ENCODE measurements at regions not wholly inside any gene's neighbourhood (a gene's known extent, or its start where the extent isn't known, plus 50 kb on each side); places are given as distances from the start of the nearest gene placed in this dataset.

GRCh38 chr12:19003987-19004619 is 125.4 kb upstream of the PLEKHA5 start:
- no peak overlapping the region for H2BK15ac ChIP-seq (ENCODE audit: low read depth, low read length)
- H3K79me1 ChIP-seq (ENCODE audit: low read depth in 1 of 2, low read length in 2 of 2), result no peaks in the 10 kb centered on the region
- no peak overlapping the region for H2BK120ac ChIP-seq (ENCODE audit: low read depth, low read length)
- H3K4me1 ChIP-seq (ENCODE audit: control insufficient read depth, insufficient read depth, low read length), result no peaks in the 10 kb centered on the region
- no peak overlapping the region for H2AFZ ChIP-seq (replicated peaks; ENCODE audit: low read length, poor library complexity)
- H4K91ac ChIP-seq (ENCODE audit: insufficient read depth, low read depth, low read length), result no peak overlapping the region
- no peaks in the 10 kb centered on the region for H3K9me1 ChIP-seq (ENCODE audit: insufficient read depth, low read length)
- H3K14ac ChIP-seq (replicated peaks; ENCODE audit: low read depth, low read length), result no peak overlapping the region
- no peak overlapping the region for H3K4me3 ChIP-seq (ENCODE audit: insufficient read depth, low read depth, low read length)
- H3K56ac ChIP-seq (ENCODE audit: extremely low read depth, insufficient read depth, low read length), result no peak overlapping the region
- H4K20me1 ChIP-seq (ENCODE audit: insufficient read depth, low read length), result no peaks in the 10 kb centered on the region
- H2AK9ac ChIP-seq (replicated peaks; ENCODE audit: low read depth, low read length, poor library complexity), result no peak overlapping the region
- 60% methylated on average over 1 of the region's 4 CpGs; no CpG with 5 or more reads in 1 of the 2 experiments for WGBS, 2 experiments (ENCODE audit: extremely low coverage in 2 of 2, insufficient read length in 1 of 2)
- in situ Hi-C loops (cut with MboI; ENCODE audit: low sequenced_read_pairs) (no loop called here), intact Hi-C loops (cut with micrococcal nuclease) (no loop called here), dilution Hi-C loops (cut with HindIII; ENCODE audit: low sequenced_read_pairs, unreplicated experiment) (no loop called here)
- H3K27ac ChIP-seq (ENCODE audit: insufficient read depth, low read length), result no peak overlapping the region
- no peak overlapping the region for H2BK5ac ChIP-seq (ENCODE audit: low read depth, low read length, poor library complexity, severe bottlenecking)
- no peak overlapping the region for H3K18ac ChIP-seq (ENCODE audit: low read depth, low read length)
- H4K5ac ChIP-seq (ENCODE audit: low read depth, low read length), result no peak overlapping the region
- H3K9me3 ChIP-seq (ENCODE audit: control insufficient read depth, insufficient read depth, low read length), result no peaks in the 10 kb centered on the region
- TF ChIP-seq NFE2L2 (IDR thresholded peaks at IDR 0.05; ENCODE audit: low read depth, low read length) (no peak), CTCF (conservative IDR thresholded peaks at IDR 0.05; ENCODE audit: low read depth, low read length) (no peak), RFX5 (IDR thresholded peaks at IDR 0.05; ENCODE audit: low read depth, low read length) (no peak), MAZ (IDR thresholded peaks at IDR 0.05; ENCODE audit: borderline replicate concordance, low read depth, low read length) (no peak), RCOR1 (IDR thresholded peaks at IDR 0.05; ENCODE audit: insufficient replicate concordance, low read length) (no peak)
- H4K8ac ChIP-seq (ENCODE audit: low read depth in 2 of 2, low read length in 2 of 2), result no peak overlapping the region
- H3K9ac ChIP-seq (ENCODE audit: low read depth, low read length), result no peak overlapping the region
- no peak overlapping the region for H3K4ac ChIP-seq (ENCODE audit: low read depth, low read length)
- H3K4me2 ChIP-seq (ENCODE audit: low read depth, low read length), result no peak overlapping the region
- POLR2A ChIA-PET (ENCODE audit: unreplicated experiment), result interaction anchor here (0.6 kb wide), 1 partner anchor 683 kb away, joined by 3 read pairs; no protein-coding TSS in a partner anchor
- H3K27me3 ChIP-seq (ENCODE audit: control insufficient read depth, insufficient read depth, low read length), result no peaks in the 10 kb centered on the region
- CTCF ChIA-PET, result no interaction called here
- H2AK5ac ChIP-seq (ENCODE audit: low read depth, low read length), result no peak overlapping the region
- ATAC-seq (ENCODE audit: low read depth) (no peak), DNase-seq (no peak)
- H2BK20ac ChIP-seq (ENCODE audit: low read depth, low read length), result no peak overlapping the region
- H3K36me3 ChIP-seq (ENCODE audit: control insufficient read depth, insufficient read depth, low read length), result no peaks in the 10 kb centered on the region
- H3K23ac ChIP-seq (ENCODE audit: low read depth, low read length), result no peak overlapping the region
- BruUV-seq (replicated peaks), result no TSS peak

Measured in IMR-90 (cell line).